IMR-90 (cell line): ENCODE measurements at regions not wholly inside any gene's neighbourhood (a gene's known extent, or its start where the extent isn't known, plus 50 kb on each side); places are given as distances from the start of the nearest gene placed in this dataset.

Experiments
- ATAC-seq: fragments of 200-7000 bp; cut with Tn5 transposase; 2 replicates; pipeline ENCODE4 v1.9.1; 2020; ENCODE audit warnings: low read depth, mild to moderate bottlenecking, moderate library complexity
- BruUV-seq: library from RNA; stranded (reverse); fragments of 400-500 nt; replicated peaks from 2 replicates; lab custom pipeline; 2021; lab: Mats Ljungman, UMichigan
- CTCF ChIA-PET: fragments of 300-600 bp; formaldehyde crosslinking; extraction: SDS; loops from one replicate; lab custom pipeline; 2021; ENCODE audit warnings: antibody characterized with exemption; lab: Yijun Ruan, JAX
- POLR2A ChIA-PET: fragments of 300-600 bp; sonication (Branson Sonifier 250); formaldehyde crosslinking; loops from one replicate; lab custom pipeline; 2022; ENCODE audit warnings: antibody characterized with exemption; ENCODE audit not compliant: unreplicated experiment; lab: Charles Lee
- DNase-seq: peaks from one replicate; pipeline ENCODE4 v3.0.0; 2013
- H2AFZ ChIP-seq: replicated peaks from 2 replicates; pipeline ENCODE3; 2013; ENCODE audit warnings: low read length, mild to moderate bottlenecking; ENCODE audit not compliant: poor library complexity
- H2AK5ac ChIP-seq: 2 replicates; pipeline ENCODE4 v1.6.1; 2013; ENCODE audit warnings: low read depth, low read length, inconsistent platforms
- H2AK9ac ChIP-seq: replicated peaks from 2 replicates; pipeline ENCODE3; 2013; ENCODE audit warnings: mild to moderate bottlenecking, low read depth, low read length, moderate library complexity; ENCODE audit not compliant: poor library complexity
- H2BK120ac ChIP-seq: 2 replicates; pipeline ENCODE4 v1.6.1; 2013; ENCODE audit warnings: low read depth, low read length, inconsistent platforms
- H2BK15ac ChIP-seq: 3 replicates; pipeline ENCODE4 v1.6.1; 2013; ENCODE audit warnings: low read depth, low read length, inconsistent platforms
- H2BK20ac ChIP-seq: 2 replicates; pipeline ENCODE4 v1.6.1; 2013; ENCODE audit warnings: low read depth, mild to moderate bottlenecking, inconsistent platforms, low read length, moderate library complexity
- H2BK5ac ChIP-seq: 2 replicates; pipeline ENCODE4 v1.6.1; 2013; ENCODE audit warnings: mild to moderate bottlenecking, low read depth, low read length, inconsistent platforms; ENCODE audit not compliant: poor library complexity, severe bottlenecking
- H3K14ac ChIP-seq: replicated peaks from 2 replicates; pipeline ENCODE4 v1.6.1; 2013; ENCODE audit warnings: low read depth, low read length, inconsistent platforms
- H3K18ac ChIP-seq: 2 replicates; pipeline ENCODE4 v1.6.1; 2013; ENCODE audit warnings: low read depth, low read length, control low read depth
- H3K23ac ChIP-seq: 2 replicates; pipeline ENCODE4 v1.6.1; 2013; ENCODE audit warnings: low read depth, low read length, inconsistent platforms
- H3K27ac ChIP-seq: 2 replicates; pipeline ENCODE4 v1.5.1; 2013; ENCODE audit warnings: mild to moderate bottlenecking, control low read depth, low read length; ENCODE audit not compliant: insufficient read depth
- H3K27me3 ChIP-seq: 2 replicates; pipeline ENCODE4 v1.6.1; 2013; ENCODE audit warnings: low read length; ENCODE audit not compliant: control insufficient read depth, insufficient read depth
- H3K36me3 ChIP-seq: 2 replicates; pipeline ENCODE4 v1.6.1; 2013; ENCODE audit warnings: low read length, mixed read lengths; ENCODE audit not compliant: control insufficient read depth, insufficient read depth
- H3K4ac ChIP-seq: 2 replicates; pipeline ENCODE4 v1.6.1; 2013; ENCODE audit warnings: low read depth, low read length, inconsistent platforms
- H3K4me1 ChIP-seq: 2 replicates; pipeline ENCODE4 v1.6.1; 2013; ENCODE audit warnings: low read length, mixed read lengths; ENCODE audit not compliant: control insufficient read depth, insufficient read depth
- H3K4me2 ChIP-seq: 2 replicates; pipeline ENCODE4 v1.6.1; 2013; ENCODE audit warnings: low read depth, mild to moderate bottlenecking, control low read depth, low read length, moderate library complexity
- H3K4me3 ChIP-seq: 2 replicates; pipeline ENCODE4 v1.5.1; 2013; ENCODE audit warnings: low read depth, mild to moderate bottlenecking, control low read depth, low read length, moderate library complexity; ENCODE audit not compliant: insufficient read depth
- H3K56ac ChIP-seq: 2 replicates; pipeline ENCODE4 v1.6.1; 2013; ENCODE audit warnings: low read length, inconsistent platforms; ENCODE audit not compliant: insufficient read depth; ENCODE audit errors: extremely low read depth
- H3K79me1 ChIP-seq, 2 experiments: 2 replicates each; pipeline ENCODE4 v1.6.1; 2013; ENCODE audit warnings: low read length in 2 of 2, inconsistent platforms in 1 of 2, low read depth in 1 of 2
- H3K9ac ChIP-seq: 2 replicates; pipeline ENCODE4 v1.6.1; 2013; ENCODE audit warnings: low read depth, low read length, control low read depth
- H3K9me1 ChIP-seq: 2 replicates; pipeline ENCODE4 v1.6.1; 2013; ENCODE audit warnings: low read length, inconsistent platforms; ENCODE audit not compliant: insufficient read depth
- H3K9me3 ChIP-seq: 2 replicates; pipeline ENCODE4 v1.6.1; 2013; ENCODE audit warnings: low read length; ENCODE audit not compliant: control insufficient read depth, insufficient read depth
- H4K20me1 ChIP-seq: 2 replicates; pipeline ENCODE4 v1.6.1; 2013; ENCODE audit warnings: low read length, inconsistent platforms; ENCODE audit not compliant: insufficient read depth
- H4K5ac ChIP-seq: 2 replicates; pipeline ENCODE4 v1.6.1; 2013; ENCODE audit warnings: mild to moderate bottlenecking, low read depth, low read length, control low read depth
- H4K8ac ChIP-seq, 2 experiments: 2 replicates each; pipeline ENCODE4 v1.6.1; 2013; ENCODE audit warnings: low read depth in 2 of 2, low read length in 2 of 2, control low read depth in 1 of 2, inconsistent platforms in 1 of 2
- H4K91ac ChIP-seq: 2 replicates; pipeline ENCODE4 v1.6.1; 2013; ENCODE audit warnings: low read depth, low read length, inconsistent platforms; ENCODE audit not compliant: insufficient read depth
- CEBPB ChIP-seq: IDR thresholded peaks from 2 replicates; pipeline ENCODE4 v1.6.1; 2012; ENCODE audit warnings: low read depth, low read length, improper control_type of control experiment
- CHD1 ChIP-seq: IDR thresholded peaks from 2 replicates; pipeline ENCODE4 v1.6.1; 2012; ENCODE audit warnings: low read depth, low read length, improper control_type of control experiment
- MAFK ChIP-seq: IDR thresholded peaks from 2 replicates; pipeline ENCODE4 v1.6.1; 2012; ENCODE audit warnings: low read depth, low read length, improper control_type of control experiment
- MXI1 ChIP-seq: IDR thresholded peaks from 2 replicates; pipeline ENCODE4 v1.6.1; 2012; ENCODE audit warnings: low read depth, mild to moderate bottlenecking, low read length, moderate library complexity, borderline replicate concordance
- NFE2L2 ChIP-seq: fragments of 150-350 bp; IDR thresholded peaks from 2 replicates; pipeline ENCODE4 v1.6.1; 2016; ENCODE audit warnings: low read depth, mild to moderate bottlenecking, low read length
- RAD21 ChIP-seq: IDR thresholded peaks from 2 replicates; pipeline ENCODE4 v1.6.1; 2012; ENCODE audit warnings: low read length, improper control_type of control experiment
- RCOR1 ChIP-seq: IDR thresholded peaks from 2 replicates; pipeline ENCODE4 v1.6.1; 2012; ENCODE audit warnings: mild to moderate bottlenecking, low read length, improper control_type of control experiment; ENCODE audit not compliant: insufficient replicate concordance
- RFX5 ChIP-seq: IDR thresholded peaks from 2 replicates; pipeline ENCODE4 v1.8.0; 2012; ENCODE audit warnings: low read depth, mild to moderate bottlenecking, low read length, moderate library complexity
- SMC3 ChIP-seq: fragments of 150-350 bp; IDR thresholded peaks from 2 replicates; pipeline ENCODE4 v1.6.1; 2016; ENCODE audit warnings: low read depth, mild to moderate bottlenecking, antibody characterized with exemption, low read length, moderate library complexity
- WGBS, 2 experiments: methylation state at CpG; one replicate each; pipeline versions ENCODE4 v1.1.5 to v1.1.7; 2013; ENCODE audit warnings: missing lambda C conversion rate in 2 of 2; ENCODE audit not compliant: insufficient read length in 1 of 2; ENCODE audit errors: extremely low coverage in 2 of 2; 5-methylcytosine and 5-hydroxymethylcytosine counted together
- dilution Hi-C: fragments of 300-500 bp; cut with HindIII; formaldehyde crosslinking; loops from one replicate; pipeline ENCODE4 v1.14.3; 2018; ENCODE audit warnings: low sequenced_read_pairs; ENCODE audit not compliant: unreplicated experiment
- in situ Hi-C: fragments of 300-500 bp; cut with MboI; formaldehyde crosslinking; loops from 3 replicates; pipeline ENCODE4 v1.14.3; 2019; ENCODE audit warnings: low sequenced_read_pairs, inconsistent platforms, mixed read lengths
- intact Hi-C: fragments of 100-400 bp; cut with micrococcal nuclease; formaldehyde crosslinking; loops from 2 replicates; pipeline ENCODE4 v1.10.0; 2022
- TF ChIP-seq, protein P1 (sequence below): conservative IDR thresholded peaks from 2 replicates; pipeline ENCODE4 v1.5.1; 2012; ENCODE audit warnings: mild to moderate bottlenecking, low read depth, low read length, improper control_type of control experiment
- TF ChIP-seq, protein P2 (sequence below): fragments of 150-350 bp; IDR thresholded peaks from 2 replicates; pipeline ENCODE4 v1.6.1; 2016; ENCODE audit warnings: low read depth, mild to moderate bottlenecking, low read length, moderate library complexity, borderline replicate concordance

DNA sequence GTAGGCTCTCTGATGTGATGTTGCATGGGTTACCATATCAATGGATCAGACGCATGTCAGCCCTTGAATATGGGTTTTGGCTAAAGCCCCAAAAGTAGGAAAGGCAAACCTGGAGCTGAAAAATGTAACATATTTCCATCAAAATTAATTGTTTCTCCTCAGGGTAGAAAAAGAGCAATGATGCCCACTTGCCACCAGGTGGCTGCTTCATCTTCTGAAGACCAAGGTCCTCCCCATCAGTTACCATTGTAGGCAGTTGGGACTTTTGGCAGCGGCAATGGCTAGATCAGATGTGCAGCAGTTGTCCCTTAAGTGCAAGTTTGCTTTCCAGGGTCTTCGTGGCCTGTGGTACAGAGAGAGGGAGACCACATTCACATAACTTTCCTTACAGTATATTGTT, 118.2 kb downstream of the NAF1 start:
- DNase-seq = peak; percentile 19
- no CpG with 5 or more reads among the region's 3 CpGs for WGBS, 2 experiments
- H3K9ac ChIP-seq = no peak overlapping the region
- ChIA-PET POLR2A (no interaction called here), CTCF (no interaction called here)
- TF ChIP-seq MXI1 (no peak), RFX5 (no peak), CHD1 (no peak), CEBPB (no peak), MAFK (no peak), NFE2L2 (no peak), SMC3 (peak; percentile 66), RAD21 (peak; percentile 53), RCOR1 (no peak)
- TF ChIP-seq, protein P1, sequence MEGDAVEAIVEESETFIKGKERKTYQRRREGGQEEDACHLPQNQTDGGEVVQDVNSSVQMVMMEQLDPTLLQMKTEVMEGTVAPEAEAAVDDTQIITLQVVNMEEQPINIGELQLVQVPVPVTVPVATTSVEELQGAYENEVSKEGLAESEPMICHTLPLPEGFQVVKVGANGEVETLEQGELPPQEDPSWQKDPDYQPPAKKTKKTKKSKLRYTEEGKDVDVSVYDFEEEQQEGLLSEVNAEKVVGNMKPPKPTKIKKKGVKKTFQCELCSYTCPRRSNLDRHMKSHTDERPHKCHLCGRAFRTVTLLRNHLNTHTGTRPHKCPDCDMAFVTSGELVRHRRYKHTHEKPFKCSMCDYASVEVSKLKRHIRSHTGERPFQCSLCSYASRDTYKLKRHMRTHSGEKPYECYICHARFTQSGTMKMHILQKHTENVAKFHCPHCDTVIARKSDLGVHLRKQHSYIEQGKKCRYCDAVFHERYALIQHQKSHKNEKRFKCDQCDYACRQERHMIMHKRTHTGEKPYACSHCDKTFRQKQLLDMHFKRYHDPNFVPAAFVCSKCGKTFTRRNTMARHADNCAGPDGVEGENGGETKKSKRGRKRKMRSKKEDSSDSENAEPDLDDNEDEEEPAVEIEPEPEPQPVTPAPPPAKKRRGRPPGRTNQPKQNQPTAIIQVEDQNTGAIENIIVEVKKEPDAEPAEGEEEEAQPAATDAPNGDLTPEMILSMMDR = peak; percentile 59
- TF ChIP-seq, protein P2, sequence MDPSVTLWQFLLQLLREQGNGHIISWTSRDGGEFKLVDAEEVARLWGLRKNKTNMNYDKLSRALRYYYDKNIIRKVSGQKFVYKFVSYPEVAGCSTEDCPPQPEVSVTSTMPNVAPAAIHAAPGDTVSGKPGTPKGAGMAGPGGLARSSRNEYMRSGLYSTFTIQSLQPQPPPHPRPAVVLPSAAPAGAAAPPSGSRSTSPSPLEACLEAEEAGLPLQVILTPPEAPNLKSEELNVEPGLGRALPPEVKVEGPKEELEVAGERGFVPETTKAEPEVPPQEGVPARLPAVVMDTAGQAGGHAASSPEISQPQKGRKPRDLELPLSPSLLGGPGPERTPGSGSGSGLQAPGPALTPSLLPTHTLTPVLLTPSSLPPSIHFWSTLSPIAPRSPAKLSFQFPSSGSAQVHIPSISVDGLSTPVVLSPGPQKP = no peak
- H2BK20ac ChIP-seq = no peak overlapping the region
- H3K23ac ChIP-seq = no peak overlapping the region
- no peak overlapping the region for H2BK15ac ChIP-seq
- H3K4me2 ChIP-seq = no peak overlapping the region
- no peak overlapping the region for H2AFZ ChIP-seq
- H3K79me1 ChIP-seq = no peaks in the 10 kb centered on the region
- H3K18ac ChIP-seq = no peak overlapping the region
- intact Hi-C loops (loop anchor here (1.0 to 2.0 kb wide), 3 partner anchors 144 to 500 kb away; partner anchors contain the start of gene NPY1R), in situ Hi-C loops (no loop called here), dilution Hi-C loops (no loop called here)
- H4K8ac ChIP-seq = no peak overlapping the region
- no peak overlapping the region for H3K14ac ChIP-seq
- no TSS peak for BruUV-seq
- no peaks in the 10 kb centered on the region for H3K9me1 ChIP-seq
- H3K4me1 ChIP-seq = no peaks in the 10 kb centered on the region
- H3K27ac ChIP-seq = no peak overlapping the region
- no peak overlapping the region for H3K4me3 ChIP-seq
- H3K36me3 ChIP-seq = no peaks in the 10 kb centered on the region
- H3K27me3 ChIP-seq = no peaks in the 10 kb centered on the region
- H2AK9ac ChIP-seq = no peak overlapping the region
- no peak overlapping the region for H4K91ac ChIP-seq
- no peak overlapping the region for H2BK120ac ChIP-seq
- H3K9me3 ChIP-seq = no peaks in the 10 kb centered on the region
- H2BK5ac ChIP-seq = no peak overlapping the region
- no peak overlapping the region for H2AK5ac ChIP-seq
- no peak overlapping the region for H3K4ac ChIP-seq
- peak; percentile 51; the same call in 1 of the 2 replicates for ATAC-seq
- no peaks in the 10 kb centered on the region for H4K20me1 ChIP-seq
- H4K5ac ChIP-seq = no peak overlapping the region
- H3K56ac ChIP-seq = no peak overlapping the region
